GM20431 (cell line): ENCODE measurements at regions not wholly inside any gene's neighbourhood (a gene's known extent, or its start where the extent isn't known, plus 50 kb on each side); places are given as distances from the start of the nearest gene placed in this dataset.

Experiments
- in situ Hi-C: fragments of 300-500 bp; cut with MseI, MboI; formaldehyde crosslinking; loops from one replicate; pipeline ENCODE4 v1.15.0; 2020; ENCODE audit warnings: low sequenced_read_pairs; ENCODE audit not compliant: unreplicated experiment

DNA sequence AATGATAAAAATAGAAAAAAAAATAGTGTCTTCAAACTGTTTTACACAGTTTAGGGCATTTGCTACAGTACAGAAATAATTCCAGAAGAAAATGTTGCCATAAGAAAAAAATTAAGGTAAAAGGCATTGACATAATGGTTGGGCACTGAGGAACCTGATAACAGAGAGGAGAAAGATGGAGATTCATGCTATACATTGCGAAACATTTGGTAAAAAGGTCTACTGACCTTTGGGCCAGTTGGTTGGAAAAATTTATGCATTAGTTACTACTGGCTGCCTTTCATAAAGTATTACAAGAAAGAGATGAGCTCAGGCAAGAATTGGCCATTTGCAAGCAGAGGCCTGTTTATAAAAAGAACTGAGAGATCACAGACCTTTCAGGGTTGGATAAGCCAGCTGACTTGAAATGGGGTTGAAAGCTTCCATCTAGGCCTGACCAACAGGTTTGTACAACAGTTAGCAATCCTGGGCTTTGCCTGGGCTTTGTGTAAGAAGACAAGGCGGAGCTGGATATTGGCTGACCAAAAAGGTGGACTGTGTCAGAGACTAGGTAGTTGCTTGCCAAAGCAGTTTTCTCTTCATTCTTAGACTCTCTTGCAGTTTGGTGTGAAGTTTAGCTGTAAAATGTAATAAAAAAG is 166.6 kb upstream of the MCTP2 start:
- in situ Hi-C loops: no loop called here

DNA sequence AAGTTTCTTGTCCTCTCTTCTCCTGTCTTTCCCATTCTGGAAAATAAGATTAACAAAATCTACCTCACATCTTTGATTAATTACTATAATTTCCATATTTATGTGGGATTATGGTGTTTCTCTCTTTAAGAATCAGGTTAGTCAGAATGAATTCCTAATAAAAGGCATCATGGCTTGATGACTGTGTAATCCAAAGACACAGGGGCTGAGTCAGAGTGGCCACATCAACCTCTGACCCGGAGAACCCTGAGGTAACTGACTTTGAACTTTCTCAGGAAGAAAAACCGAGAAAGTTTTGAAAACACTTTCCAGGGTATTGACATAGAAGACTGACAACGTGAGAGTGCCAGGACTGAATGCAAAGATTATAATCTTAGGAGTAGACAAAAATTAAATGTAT is 170.3 kb upstream of the MCTP2 start:
- in situ Hi-C loops: no loop called here

DNA sequence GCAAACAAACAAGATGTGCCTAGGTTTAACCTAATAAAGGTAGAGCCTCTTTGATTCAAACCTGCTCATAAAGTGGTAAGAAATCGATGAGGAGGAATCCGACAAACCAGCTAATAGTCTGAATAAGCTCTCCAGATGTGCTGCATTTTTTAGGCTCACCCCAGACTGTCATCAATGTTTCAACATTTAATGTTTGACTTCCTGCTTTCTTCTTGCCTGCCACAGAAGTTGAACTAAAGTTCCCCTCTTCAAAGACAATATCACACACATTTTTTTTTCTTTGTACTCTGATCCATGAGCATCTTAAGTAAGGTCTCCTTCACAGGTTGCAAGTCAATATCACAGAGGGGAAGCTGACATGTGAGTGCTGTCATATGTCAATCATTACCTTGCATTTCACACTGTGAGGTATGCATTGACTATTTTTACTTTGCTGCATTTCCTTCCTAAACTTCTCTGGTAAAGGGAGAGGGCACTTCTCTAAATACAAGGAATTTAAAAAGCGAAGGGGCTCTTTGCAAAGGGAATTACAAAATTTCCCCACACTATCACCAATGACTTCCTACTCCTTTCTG is 172.3 kb upstream of the MCTP2 start:
- in situ Hi-C loops: no loop called here

DNA sequence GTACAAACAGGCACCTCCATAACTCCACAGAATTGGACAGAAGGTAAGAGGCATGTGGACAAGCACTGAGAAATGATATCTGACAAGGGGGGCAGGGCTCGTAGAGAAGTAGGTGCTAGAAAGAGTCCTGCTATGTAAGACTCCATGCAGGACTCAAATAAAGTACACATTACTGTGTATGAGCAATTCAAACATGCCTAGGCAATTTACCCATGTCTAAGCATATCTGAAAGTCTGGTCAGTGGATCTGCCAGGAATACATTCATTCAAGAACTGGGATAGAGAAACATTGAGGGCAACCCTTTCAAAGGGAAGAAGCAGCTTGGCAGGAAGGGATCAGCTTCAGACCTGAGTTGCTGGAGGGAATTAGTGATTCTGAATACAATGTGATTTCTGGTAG is 174.1 kb upstream of the MCTP2 start:
- in situ Hi-C loops: no loop called here

DNA sequence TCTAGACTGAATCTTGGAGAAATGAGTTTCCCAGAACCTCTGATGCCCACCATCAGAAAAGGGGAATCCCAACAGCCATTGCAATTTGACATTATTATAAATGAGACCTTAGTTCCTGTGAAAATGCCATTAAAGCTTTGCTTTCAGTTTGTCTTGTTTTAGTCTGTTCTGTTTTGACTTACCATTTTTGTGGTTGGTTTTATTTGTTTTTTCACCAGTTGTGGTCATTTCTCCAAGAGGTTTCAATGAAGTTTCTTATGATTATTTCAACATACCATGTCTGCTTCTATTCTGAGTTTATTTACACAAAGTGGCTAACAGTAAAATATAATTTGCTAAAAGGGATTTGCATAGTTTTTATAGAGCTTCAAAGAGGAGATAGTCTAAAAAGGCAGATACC is 175.0 kb upstream of the MCTP2 start:
- in situ Hi-C loops: no loop called here

DNA sequence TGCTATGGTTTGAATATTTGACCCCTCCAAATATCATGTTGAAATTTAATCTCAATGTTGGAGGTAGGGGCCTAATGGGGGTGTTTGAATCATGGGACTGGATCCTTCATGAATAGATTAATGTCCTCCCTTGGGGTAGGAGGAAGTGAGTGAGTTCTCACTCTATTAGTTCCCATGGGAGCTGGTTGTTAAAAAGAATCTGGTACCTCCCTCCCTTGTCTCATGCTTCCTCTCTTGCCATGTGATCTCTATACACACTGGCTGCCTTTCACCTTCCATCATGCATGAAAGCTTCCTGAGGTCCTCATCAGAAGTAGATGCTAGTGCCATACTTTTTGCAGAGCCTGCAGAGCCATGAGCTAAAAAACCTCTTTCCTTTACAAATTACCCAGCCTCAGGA is 177.7 kb upstream of the MCTP2 start:
- in situ Hi-C loops: no loop called here

DNA sequence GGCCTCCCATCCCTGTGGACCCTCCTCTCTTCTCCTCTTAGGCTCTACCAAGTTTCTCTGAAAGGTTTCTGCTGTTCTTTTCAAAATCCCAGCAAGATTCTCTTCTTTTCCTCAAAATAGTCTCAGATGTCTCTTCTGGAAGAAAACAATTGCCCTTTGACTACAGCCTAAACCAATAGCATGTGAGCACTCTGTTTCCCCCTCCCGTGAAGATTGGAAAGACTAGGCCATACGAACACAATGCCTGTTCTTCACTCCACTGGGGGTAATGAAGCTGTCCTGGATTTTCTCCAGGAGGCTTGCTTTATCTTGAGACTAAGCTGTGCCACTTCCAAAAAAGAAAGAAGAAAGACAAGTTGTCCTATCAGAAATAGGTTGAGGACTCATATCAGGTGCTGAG is 178.7 kb upstream of the MCTP2 start:
- in situ Hi-C loops: no loop called here

DNA sequence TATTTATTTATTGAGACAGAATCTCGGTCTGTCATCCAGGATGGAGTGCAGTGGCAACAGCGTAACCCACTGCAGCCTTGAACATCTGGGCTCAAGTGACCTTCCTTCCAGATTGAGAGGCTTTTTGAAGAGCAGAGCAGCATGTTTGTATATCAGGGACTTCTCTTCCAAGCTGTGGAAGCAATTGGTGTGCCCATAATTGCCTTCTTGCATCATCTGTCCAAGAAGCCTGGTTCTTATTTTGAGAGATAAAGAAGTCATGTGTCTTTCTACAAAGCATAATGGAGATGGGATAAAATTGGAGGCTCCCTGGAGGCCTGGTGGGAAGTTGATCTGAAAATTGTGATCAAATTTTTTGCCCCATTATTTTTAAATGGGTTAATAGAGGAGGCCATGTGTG is 183.8 kb upstream of the MCTP2 start:
- in situ Hi-C loops: no loop called here

DNA sequence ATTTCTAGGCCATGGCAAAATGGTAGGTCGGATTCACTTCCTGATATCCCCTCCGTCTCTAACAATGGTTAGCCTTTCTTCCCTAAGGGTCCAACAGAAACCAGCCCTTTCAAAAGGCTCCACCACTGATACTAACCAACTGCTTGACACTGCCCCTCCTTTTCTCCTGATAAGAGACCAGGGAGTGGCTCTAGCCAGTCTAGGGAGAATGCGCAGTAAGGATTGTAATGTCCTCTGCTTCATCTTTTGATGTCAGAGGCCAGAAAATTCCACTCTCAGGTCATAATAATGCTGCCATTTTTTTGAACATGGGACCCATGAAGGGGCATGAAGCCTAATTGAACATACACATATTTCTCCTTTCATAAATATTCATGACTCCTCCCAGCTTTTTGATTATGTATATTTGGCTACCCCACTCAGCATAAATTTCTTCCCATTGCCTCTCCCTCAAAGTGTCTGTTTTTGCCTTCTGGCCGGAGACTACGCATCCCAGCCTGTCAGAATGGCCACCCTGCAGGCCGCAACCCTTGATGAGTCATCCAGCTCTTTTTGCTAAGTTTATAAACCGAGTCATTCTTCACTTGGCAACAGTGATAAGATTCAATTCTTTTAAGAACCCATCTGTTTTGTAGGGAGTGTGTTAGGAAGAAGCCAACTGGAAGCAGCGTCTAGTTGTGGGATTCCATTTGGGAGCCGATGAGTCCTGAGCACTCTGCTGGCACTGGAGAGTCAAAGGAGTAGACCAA is 189.0 kb upstream of the MCTP2 start:
- in situ Hi-C loops: no loop called here

DNA sequence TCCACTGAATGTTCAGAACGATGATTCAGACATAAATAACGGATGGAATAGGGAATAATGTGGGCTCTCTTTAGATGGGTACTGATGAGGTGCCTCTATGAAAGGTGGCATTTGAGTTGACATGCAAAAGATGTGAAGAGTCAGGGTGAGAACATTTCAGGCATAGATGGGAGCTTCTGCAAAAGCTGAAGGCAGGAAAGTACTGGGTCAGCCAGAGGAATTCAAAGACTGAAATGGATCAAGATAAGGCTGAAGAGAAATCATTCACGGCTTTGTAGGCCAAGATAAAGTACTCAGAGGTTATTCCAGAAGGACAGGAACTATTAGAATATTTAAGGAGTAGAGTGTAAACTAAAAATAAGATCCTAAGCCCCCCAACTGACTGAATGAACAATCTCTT is 189.6 kb upstream of the MCTP2 start:
- in situ Hi-C loops: no loop called here

DNA sequence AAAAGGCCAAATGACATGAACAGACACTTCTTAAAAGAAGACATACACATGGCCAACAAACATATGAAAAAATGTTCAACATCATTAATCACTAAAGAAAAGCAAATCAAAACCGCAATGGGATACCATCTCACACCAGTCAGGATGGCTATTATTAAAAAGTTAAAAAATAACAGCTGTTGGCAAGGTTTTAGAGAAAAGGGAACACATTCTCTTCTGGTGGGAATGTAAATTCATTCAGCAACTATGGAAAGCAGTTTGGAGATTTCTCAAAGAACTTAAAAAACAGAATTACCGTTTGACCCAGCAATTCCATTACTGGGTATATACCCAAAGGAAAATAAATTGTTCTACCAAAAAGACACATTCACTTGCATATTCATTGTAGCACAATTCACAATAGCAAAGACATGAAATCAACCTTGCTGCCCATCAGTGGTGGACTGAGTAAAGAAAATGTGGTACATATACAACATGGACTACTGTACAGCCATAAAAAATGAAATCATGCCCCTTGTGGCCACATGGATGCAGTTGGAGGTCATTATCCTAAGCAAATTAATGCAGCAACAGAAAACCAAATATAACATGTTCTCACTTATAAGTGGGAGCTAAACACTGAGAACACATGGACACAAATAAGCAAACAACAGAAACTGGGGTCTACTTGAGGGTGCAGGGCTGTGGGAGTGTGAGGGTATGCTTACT is 190.7 kb upstream of the MCTP2 start:
- in situ Hi-C loops: no loop called here

DNA sequence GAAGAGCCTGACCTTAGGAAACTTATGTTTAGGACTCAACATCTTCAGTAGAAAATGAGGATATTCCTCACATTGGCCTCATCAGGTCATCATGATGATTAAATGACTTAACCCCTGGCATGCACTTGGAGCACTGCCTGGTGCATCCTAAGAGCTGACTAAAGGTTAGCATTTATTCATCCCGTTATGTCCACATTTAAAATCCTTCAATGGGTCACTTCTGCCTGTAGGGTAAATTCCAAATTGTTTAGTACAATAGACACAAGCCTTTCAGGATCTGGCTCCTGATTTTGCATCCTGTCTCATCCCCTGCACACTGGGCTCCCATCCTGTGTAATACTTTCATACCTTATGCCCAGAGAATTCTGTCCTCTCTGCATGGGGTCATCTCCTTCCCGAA is 195.2 kb upstream of the MCTP2 start:
- in situ Hi-C loops: no loop called here

DNA sequence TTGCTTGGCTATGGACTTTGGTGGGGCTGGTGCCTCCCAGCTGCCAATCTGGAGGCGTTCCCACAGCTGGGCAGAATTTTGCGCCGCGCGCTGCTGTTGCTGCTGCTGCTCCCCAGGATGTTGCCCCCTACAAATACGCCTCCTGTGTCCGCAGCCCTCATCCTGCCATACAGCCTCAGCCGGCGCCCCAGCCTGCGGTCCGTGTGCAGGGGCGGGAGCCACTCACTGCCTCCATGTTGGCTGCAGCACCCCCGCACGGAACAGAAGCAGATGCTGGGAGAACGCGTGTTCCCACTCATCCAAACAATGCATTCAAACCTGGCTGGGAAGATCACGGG is 197.7 kb upstream of the MCTP2 start:
- in situ Hi-C loops: no loop called here

DNA sequence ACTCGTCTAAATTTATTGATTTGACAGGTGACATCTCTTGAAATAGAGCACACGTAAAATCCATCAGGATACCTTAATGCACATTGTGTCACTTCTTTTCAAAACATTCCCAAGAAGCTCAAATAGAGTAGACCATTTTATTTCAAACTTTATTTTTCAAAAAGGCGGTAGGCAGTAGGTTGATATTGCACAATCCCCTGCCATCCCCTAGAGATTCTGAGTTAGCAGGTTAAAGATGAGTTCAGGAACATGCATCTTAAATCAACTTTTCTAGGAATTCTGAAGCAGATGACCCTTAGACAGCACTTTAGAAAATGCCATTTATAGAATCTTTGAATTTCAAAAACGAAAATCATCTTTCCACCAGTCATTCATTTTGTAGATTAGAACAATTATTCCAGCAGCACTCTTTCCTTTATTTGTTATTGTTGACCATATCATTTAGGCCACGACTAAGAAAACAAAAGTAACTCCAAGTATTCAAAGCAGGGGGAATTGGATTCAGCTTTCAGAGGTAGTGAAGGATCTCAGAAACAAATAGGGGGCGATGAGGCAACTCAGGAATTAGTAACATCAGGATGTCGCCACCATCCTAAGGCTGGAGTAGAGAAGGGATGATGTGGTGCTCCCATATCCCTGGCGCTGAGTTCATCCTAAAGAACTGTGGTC is 198.2 kb upstream of the MCTP2 start:
- in situ Hi-C loops: no loop called here

DNA sequence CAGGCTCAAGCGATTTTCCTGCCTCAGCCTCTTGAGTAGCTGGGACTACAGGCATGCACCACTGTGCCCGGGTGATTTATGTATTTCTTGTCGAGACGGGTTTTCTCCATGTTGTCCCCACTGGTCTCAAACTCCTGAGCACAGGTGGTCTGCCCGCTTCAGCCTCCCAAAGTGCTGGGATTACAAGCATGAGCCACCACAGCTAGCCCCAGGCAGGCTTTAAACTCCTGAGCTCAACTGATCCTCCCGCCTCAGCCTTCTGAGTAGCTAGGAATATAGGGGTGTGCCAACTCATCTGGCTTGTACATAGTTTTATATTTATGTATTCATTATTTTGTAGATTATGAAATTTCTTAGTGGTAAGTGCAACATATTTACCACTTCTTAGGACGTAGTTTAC is 198.8 kb upstream of the MCTP2 start:
- in situ Hi-C loops: no loop called here

DNA sequence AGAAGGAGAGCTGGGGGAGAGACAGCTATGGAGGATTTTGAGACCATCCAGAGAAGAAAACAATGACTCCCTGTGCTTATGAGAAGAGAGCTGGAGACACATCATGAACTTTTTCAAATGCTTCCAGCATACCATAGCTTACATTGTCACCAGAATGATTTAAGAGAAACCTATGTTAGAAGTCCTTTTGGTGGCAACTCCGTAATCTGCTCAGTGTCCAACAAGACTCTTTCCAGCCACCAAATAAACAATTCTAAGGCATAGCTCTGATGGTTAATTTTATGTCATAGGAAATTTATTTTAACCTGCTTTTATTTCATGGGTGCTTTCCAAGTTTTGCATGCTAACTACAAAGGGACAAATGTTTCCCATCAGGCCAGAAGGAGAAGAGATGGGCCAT is 200.3 kb upstream of the MCTP2 start:
- in situ Hi-C loops: no loop called here

DNA sequence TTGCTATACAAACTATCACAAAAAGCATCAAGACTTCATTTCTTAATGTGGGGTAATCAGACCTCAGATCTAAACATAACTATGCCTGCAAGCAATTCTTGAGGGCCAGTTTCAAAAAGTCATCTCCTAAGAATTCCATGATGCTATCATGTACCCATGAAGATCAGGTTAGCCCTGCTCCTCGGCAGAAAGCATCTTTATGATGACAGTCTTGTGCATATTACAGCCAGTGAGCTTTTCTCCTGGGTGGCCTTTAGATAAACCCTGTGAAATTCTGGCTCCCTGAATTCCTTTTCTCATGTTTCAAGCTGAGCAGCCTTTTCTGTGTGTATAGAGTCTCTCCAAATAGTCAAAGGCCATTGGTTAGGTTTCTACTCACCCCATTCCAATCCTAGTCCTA is 201.9 kb upstream of the MCTP2 start:
- in situ Hi-C loops: no loop called here

DNA sequence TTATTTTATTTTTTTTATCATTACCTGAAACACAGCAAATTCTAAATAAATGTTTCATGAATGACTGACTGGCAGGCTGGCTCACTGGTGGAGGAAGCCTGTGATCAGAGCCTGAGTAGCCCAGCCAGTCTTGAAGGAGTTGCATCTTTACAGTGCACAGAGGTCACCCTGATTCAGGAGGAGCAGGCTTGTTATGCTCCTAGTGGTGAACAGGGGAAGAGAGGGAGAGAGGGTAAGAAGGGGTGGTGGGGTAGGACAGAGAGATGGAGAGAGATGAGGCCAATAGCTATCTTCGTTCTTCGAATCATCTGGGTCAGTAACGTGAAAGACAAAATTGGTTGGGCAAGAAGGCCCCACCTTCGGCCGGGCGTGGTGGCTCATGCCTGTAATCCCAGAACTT is 202.6 kb upstream of the MCTP2 start:
- in situ Hi-C loops: no loop called here

DNA sequence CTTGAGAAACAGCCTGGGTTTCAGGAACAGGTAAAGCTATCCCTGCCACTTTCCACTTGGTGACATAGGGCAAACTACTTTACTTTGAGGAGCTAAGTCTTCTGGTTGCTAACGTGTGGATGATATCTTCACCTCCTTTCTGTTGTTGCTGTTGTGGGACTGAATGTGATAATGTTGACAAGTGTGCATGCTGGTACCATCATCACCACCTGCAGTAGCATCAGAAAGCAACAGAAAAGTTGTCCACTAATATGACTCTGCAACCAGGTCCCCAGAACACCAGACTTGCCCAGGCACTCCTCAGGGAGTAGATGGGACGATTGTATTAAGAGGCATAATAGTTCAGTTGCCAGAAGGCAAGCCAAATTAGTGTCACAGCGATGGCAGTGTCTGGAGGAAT is 203.2 kb upstream of the MCTP2 start:
- in situ Hi-C loops: no loop called here

DNA sequence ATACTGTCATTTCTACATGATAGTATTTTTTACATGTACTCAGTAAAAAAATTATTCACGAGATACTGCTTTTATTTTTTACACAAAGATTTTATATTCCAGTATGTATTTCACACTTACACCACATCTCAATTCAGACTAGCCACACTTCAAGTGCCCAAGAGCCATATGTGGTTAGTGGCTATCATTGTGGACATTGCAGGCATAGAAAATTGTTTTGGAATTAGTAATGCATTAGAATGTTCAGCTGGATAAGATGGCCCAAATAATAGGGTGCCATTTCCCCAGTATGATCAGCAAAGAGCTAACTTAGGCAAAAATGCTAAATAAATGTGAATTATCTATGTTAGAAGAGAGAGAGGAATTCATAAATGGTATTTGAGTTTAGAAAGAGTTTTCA is 203.8 kb upstream of the MCTP2 start:
- in situ Hi-C loops: no loop called here
